GM12874 (cell line): ENCODE measurements at regions not wholly inside any gene's neighbourhood (a gene's known extent, or its start where the extent isn't known, plus 50 kb on each side); places are given as distances from the start of the nearest gene placed in this dataset.

Experiments
- CTCF ChIP-seq: IDR thresholded peaks from 2 replicates; pipeline ENCODE4 v1.5.1; 2011; ENCODE audit warnings: low read depth, mild to moderate bottlenecking, control low read depth, low read length, moderate library complexity; ENCODE audit not compliant: insufficient read depth

GRCh38 chr5:2486373-2486772 is 265.1 kb downstream of the IRX2 start:
- no peak for TF ChIP-seq CTCF

- no peak for TF ChIP-seq CTCF
Measured at GRCh38 chr5:2482778-2483177, 268.7 kb downstream of the IRX2 start.

- no peak for TF ChIP-seq CTCF
Measured at GRCh38 chr5:2480871-2481270, 270.6 kb downstream of the IRX2 start.

- no peak for TF ChIP-seq CTCF
Measured at GRCh38 chr5:2475902-2476301, 275.6 kb downstream of the IRX2 start.

GRCh38 chr5:2472670-2473069 is 278.8 kb downstream of the IRX2 start:
- no peak for TF ChIP-seq CTCF

- TF ChIP-seq CTCF: no peak
Measured at GRCh38 chr5:2471152-2471879, 280.2 kb downstream of the IRX2 start.

- TF ChIP-seq CTCF: no peak
Measured at GRCh38 chr5:2466966-2467365, 284.5 kb downstream of the IRX2 start.

GRCh38 chr5:2465383-2465782 is 286.1 kb downstream of the IRX2 start:
- TF ChIP-seq CTCF: no peak
